GM23248 (cell line): ENCODE measurements at regions not wholly inside any gene's neighbourhood (a gene's known extent, or its start where the extent isn't known, plus 50 kb on each side); places are given as distances from the start of the nearest gene placed in this dataset.

ENCODE experiments used
- EZH2 ChIP-seq: fragments of 200-600 bp; sonication (generic); IDR thresholded peaks from 2 replicates; pipeline ENCODE4 v1.6.1; 2018; ENCODE audit warnings: antibody characterized with exemption, mild to moderate bottlenecking; ENCODE audit not compliant: insufficient read depth, poor library complexity, severe bottlenecking
- EZH2phosphoT487 ChIP-seq: fragments of 200-600 bp; sonication (generic); IDR thresholded peaks from 2 replicates; pipeline ENCODE4 v1.6.1; 2018; ENCODE audit warnings: antibody characterized with exemption, moderate library complexity, mild to moderate bottlenecking, low read depth; ENCODE audit not compliant: insufficient read depth

DNA sequence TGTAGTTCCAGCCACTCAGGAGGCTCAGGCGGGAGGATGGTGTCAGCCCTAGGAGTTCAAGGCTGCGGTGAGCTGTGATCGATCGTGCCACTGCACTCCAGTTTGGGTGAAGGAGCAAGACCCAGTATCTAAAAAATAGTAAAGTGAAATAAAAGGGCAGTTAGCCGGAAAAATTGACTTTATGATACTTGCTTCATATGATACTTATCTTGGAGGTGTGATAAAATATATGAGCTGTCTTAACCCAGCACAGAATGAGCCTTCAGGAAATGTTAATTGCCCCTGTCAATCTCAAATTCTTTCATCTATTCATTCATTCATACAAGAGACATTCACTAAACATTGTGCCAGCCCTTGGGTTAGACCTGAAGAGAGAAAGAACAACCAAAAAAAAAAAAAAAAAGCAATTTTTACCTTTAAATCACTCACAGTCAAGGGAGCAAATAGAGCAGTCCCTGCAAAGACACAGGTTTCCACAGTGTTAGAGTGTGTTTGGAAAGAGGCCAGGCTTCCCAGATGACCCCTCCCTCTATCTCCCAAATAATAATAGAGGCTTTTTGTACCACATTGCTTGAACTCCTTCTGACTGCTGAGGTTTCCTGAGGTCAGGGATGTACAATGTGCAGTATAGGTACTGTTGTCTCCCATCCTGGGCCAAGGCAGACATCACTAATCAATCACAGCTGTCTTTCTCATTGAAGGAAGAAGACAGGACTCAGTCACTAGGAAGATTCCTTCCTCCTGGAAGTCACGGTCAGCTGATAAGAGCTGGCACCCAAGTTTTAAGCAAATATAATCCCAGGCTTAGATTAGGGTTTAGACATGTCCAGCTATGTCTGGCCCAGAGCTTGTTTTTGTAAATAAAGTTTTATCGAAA lies 454.6 kb downstream of the MIAT start:
- TF ChIP-seq EZH2 (no peak), EZH2phosphoT487 (no peak)
